ENCODE measurements at regions not wholly inside any gene's neighbourhood (a gene's known extent, or its start where the extent isn't known, plus 50 kb on each side); places are given as distances from the start of the nearest gene placed in this dataset.
"Not testable (repeated sequence)": the region's sequence is repeated elsewhere in the genome, so short reads cannot be mapped to it uniquely, and the experiment has no call there.

GRCh38 chr17:54435966-54436365 lies 464.7 kb upstream of the TOM1L1 start:
- no peak for DNase-seq
- intact Hi-C loops (cut with DNase I), result no loop called here
- Histone ChIP-seq H3K4me3 (replicated peaks in 1 of 3) (no peak overlapping the region), H3K9me3 (no peaks in the 10 kb centered on the region), H3K36me3 (no peaks in the 10 kb centered on the region), H3K27ac (no peak overlapping the region), H3K27me3 (no peaks in the 10 kb centered on the region), H3K4me1 (no peaks in the 10 kb centered on the region)
- 69 to 75% methylated on average over 4 to 9 of the region's 10 CpGs for WGBS, 2 donors
- no peak for TF ChIP-seq POLR2A (IDR thresholded peaks at IDR 0.05)
- no peak for TF ChIP-seq CTCF (IDR thresholded peaks at IDR 0.05)

- WGBS, 2 donors, result 60 to 63% methylated on average over 7 of the region's 7 CpGs
- intact Hi-C loops (cut with DNase I), result no loop called here
- Histone ChIP-seq H3K36me3 (no peaks in the 10 kb centered on the region), H3K27ac (no peak overlapping the region), H3K4me3 (replicated peaks in 1 of 3) (no peak overlapping the region), H3K9me3 (no peaks in the 10 kb centered on the region), H3K27me3 (no peaks in the 10 kb centered on the region), H3K4me1 (no peaks in the 10 kb centered on the region)
- no peak for TF ChIP-seq CTCF (IDR thresholded peaks at IDR 0.05)
- TF ChIP-seq POLR2A (IDR thresholded peaks at IDR 0.05), result no peak
- DNase-seq, result no peak
These were observed 460.8 kb upstream of the TOM1L1 start for GRCh38 chr17:54439816-54440215.

GRCh38 chr17:54451051-54451450 lies 449.6 kb upstream of the TOM1L1 start:
- H3K27ac ChIP-seq, result no peak overlapping the region
- WGBS, 2 donors, result 56 to 74% methylated on average over 1 of the region's 1 CpG
- DNase-seq, result no peak

GRCh38 chr17:54452666-54453348 lies 447.8 kb upstream of the TOM1L1 start:
- intact Hi-C loops (cut with DNase I), result no loop called here
- Histone ChIP-seq H3K4me3 (replicated peaks in 1 of 3) (no peak overlapping the region), H3K27ac (no peak overlapping the region), H3K4me1 (no peaks in the 10 kb centered on the region), H3K27me3 (no peaks in the 10 kb centered on the region), H3K36me3 (no peaks in the 10 kb centered on the region), H3K9me3 (no peaks in the 10 kb centered on the region)
- no peak for TF ChIP-seq CTCF (IDR thresholded peaks at IDR 0.05)
- no peak for TF ChIP-seq POLR2A (IDR thresholded peaks at IDR 0.05)
- WGBS, 2 donors, result 85 to 93% methylated on average over 6 of the region's 6 CpGs
- DNase-seq, result no peak

More at GRCh38 chr17:54451051-54451450, 449.6 kb upstream of the TOM1L1 start:
- H3K9me3 ChIP-seq, result no peaks in the 10 kb centered on the region
- no peak for TF ChIP-seq POLR2A (IDR thresholded peaks at IDR 0.05)
- TF ChIP-seq CTCF (IDR thresholded peaks at IDR 0.05), result no peak
- intact Hi-C loops (cut with DNase I), result no loop called here
- no peaks in the 10 kb centered on the region for H3K27me3 ChIP-seq
- no peaks in the 10 kb centered on the region for H3K4me1 ChIP-seq
- H3K4me3 ChIP-seq (replicated peaks in 1 of 3), result no peak overlapping the region
- H3K36me3 ChIP-seq, result no peaks in the 10 kb centered on the region

- TF ChIP-seq POLR2A (IDR thresholded peaks at IDR 0.05), result no peak
- TF ChIP-seq CTCF (IDR thresholded peaks at IDR 0.05), result no peak
- Histone ChIP-seq H3K27me3 (no peaks in the 10 kb centered on the region), H3K36me3 (no peaks in the 10 kb centered on the region), H3K9me3 (no peaks in the 10 kb centered on the region), H3K4me1 (no peaks in the 10 kb centered on the region), H3K27ac (no peak overlapping the region), H3K4me3 (replicated peaks in 1 of 3) (no peak overlapping the region)
- WGBS, 2 donors, result 80 to 81% methylated on average over 2 of the region's 2 CpGs
- intact Hi-C loops (cut with DNase I), result no loop called here
- DNase-seq, result no peak
These were observed 445.3 kb upstream of the TOM1L1 start for GRCh38 chr17:54455251-54455868.

GRCh38 chr17:54465443-54465842 lies 435.2 kb upstream of the TOM1L1 start:
- H3K4me3 ChIP-seq (replicated peaks in 1 of 3); H3K9me3 ChIP-seq; intact Hi-C loops (cut with DNase I); DNase-seq; H3K27ac ChIP-seq; H3K4me1 ChIP-seq; H3K27me3 ChIP-seq; H3K36me3 ChIP-seq: not testable (repeated sequence)
- WGBS, 2 donors, result 20 to 85% methylated on average over 1 to 2 of the region's 3 CpGs
